WI38 (cell line): ENCODE measurements at regions not wholly inside any gene's neighbourhood (a gene's known extent, or its start where the extent isn't known, plus 50 kb on each side); places are given as distances from the start of the nearest gene placed in this dataset.

Experiments
- H3K4me3 ChIP-seq: 2 replicates; pipeline ENCODE4 v1.5.1; 2011; ENCODE audit warnings: low read depth, mild to moderate bottlenecking, control low read depth, low read length
- CTCF ChIP-seq: IDR thresholded peaks from 2 replicates; pipeline ENCODE4 v1.5.1; 2012; ENCODE audit warnings: low read depth, mild to moderate bottlenecking, control low read depth, low read length

GRCh38 chr12:104825408-104825807, 132.7 kb downstream of the SLC41A2 start:
- no peak for TF ChIP-seq CTCF
- H3K4me3 ChIP-seq, result no peak overlapping the region

GRCh38 chr12:104823985-104824461, 134.1 kb downstream of the SLC41A2 start:
- no peak overlapping the region for H3K4me3 ChIP-seq
- no peak for TF ChIP-seq CTCF

GRCh38 chr12:104822941-104823340, 135.1 kb downstream of the SLC41A2 start:
- H3K4me3 ChIP-seq, result no peak overlapping the region
- TF ChIP-seq CTCF, result no peak

GRCh38 chr12:104816845-104817503, 141.1 kb downstream of the SLC41A2 start:
- no peak for TF ChIP-seq CTCF

GRCh38 chr12:104815935-104816334, 142.2 kb downstream of the SLC41A2 start:
- no peak for TF ChIP-seq CTCF
- no peak overlapping the region for H3K4me3 ChIP-seq

More at GRCh38 chr12:104816845-104817503, 141.1 kb downstream of the SLC41A2 start:
- H3K4me3 ChIP-seq, result no peak overlapping the region

GRCh38 chr12:104814944-104815343, 143.1 kb downstream of the SLC41A2 start:
- no peak for TF ChIP-seq CTCF
- no peak overlapping the region for H3K4me3 ChIP-seq
